ENCODE measurements at regions not wholly inside any gene's neighbourhood (a gene's known extent, or its start where the extent isn't known, plus 50 kb on each side); places are given as distances from the start of the nearest gene placed in this dataset.

GRCh38 chr16:59593194-59593661 lies 859.1 kb upstream of the GOT2 start:
- Histone ChIP-seq H3K4me1 (ENCODE audit: control insufficient read depth, low read length) (0 out of 2 replicates have a peak, but pooled peaks cover 6% of the 10 kb centered on the region), H3K27ac (ENCODE audit: low read depth, low read length) (no peak overlapping the region)

GRCh38 chr16:59591480-59591879 lies 857.4 kb upstream of the GOT2 start:
- TF ChIP-seq CTCF (IDR thresholded peaks at IDR 0.05; ENCODE audit: low read depth, low read length, poor library complexity, severe bottlenecking) (no peak), EZH2phosphoT487 (IDR thresholded peaks at IDR 0.05; ENCODE audit: borderline replicate concordance, low read length) (no peak)
- no peaks in the 10 kb centered on the region for H3K79me2 ChIP-seq (ENCODE audit: control insufficient read depth, low read length)

More at GRCh38 chr16:59593194-59593661, 859.1 kb upstream of the GOT2 start:
- Histone ChIP-seq H3K9me3 (ENCODE audit: control insufficient read depth, insufficient read depth, low read length) (no peaks in the 10 kb centered on the region), H3K4me2 (ENCODE audit: low read length) (no peak overlapping the region), H3K36me3 (ENCODE audit: control insufficient read depth, low read length) (no peaks in the 10 kb centered on the region), H3K79me2 (ENCODE audit: control insufficient read depth, low read length) (no peaks in the 10 kb centered on the region), H4K20me1 (ENCODE audit: control insufficient read depth, insufficient read depth, low read depth, low read length) (no peaks in the 10 kb centered on the region), H3K9me2 (replicated peaks; ENCODE audit: control insufficient read depth, low read length) (no peaks in the 10 kb centered on the region), H3F3A (ENCODE audit: control insufficient read depth, insufficient read depth) (no peaks in the 10 kb centered on the region), H3K27me3 (ENCODE audit: control insufficient read depth, low read length) (no peaks in the 10 kb centered on the region), H3K4me3 (ENCODE audit: low read length) (no peak overlapping the region)
- TF ChIP-seq CTCF (IDR thresholded peaks at IDR 0.05; ENCODE audit: low read depth, low read length, poor library complexity, severe bottlenecking) (no peak), EZH2phosphoT487 (IDR thresholded peaks at IDR 0.05; ENCODE audit: borderline replicate concordance, low read length) (no peak)

GRCh38 chr16:59590845-59591244 lies 856.7 kb upstream of the GOT2 start:
- H3K79me2 ChIP-seq (ENCODE audit: control insufficient read depth, low read length) = no peaks in the 10 kb centered on the region
- H4K20me1 ChIP-seq (ENCODE audit: control insufficient read depth, insufficient read depth, low read depth, low read length) = no peaks in the 10 kb centered on the region
- no peak overlapping the region for H3K4me2 ChIP-seq (ENCODE audit: low read length)
- no peaks in the 10 kb centered on the region for H3K36me3 ChIP-seq (ENCODE audit: control insufficient read depth, low read length)
- TF ChIP-seq EZH2phosphoT487 (IDR thresholded peaks at IDR 0.05; ENCODE audit: borderline replicate concordance, low read length) (no peak), CTCF (IDR thresholded peaks at IDR 0.05; ENCODE audit: low read depth, low read length, poor library complexity, severe bottlenecking) (no peak)
- no peak overlapping the region for H3K27ac ChIP-seq (ENCODE audit: low read depth, low read length)
- H3K27me3 ChIP-seq (ENCODE audit: control insufficient read depth, low read length) = no peaks in the 10 kb centered on the region
- H3K4me1 ChIP-seq (ENCODE audit: control insufficient read depth, low read length) = 0 out of 2 replicates have a peak, but pooled peaks cover 6% of the 10 kb centered on the region
- H3F3A ChIP-seq (ENCODE audit: control insufficient read depth, insufficient read depth) = no peaks in the 10 kb centered on the region
- no peaks in the 10 kb centered on the region for H3K9me2 ChIP-seq (replicated peaks; ENCODE audit: control insufficient read depth, low read length)
- no peaks in the 10 kb centered on the region for H3K9me3 ChIP-seq (ENCODE audit: control insufficient read depth, insufficient read depth, low read length)
- H3K4me3 ChIP-seq (ENCODE audit: low read length) = no peak overlapping the region

More at GRCh38 chr16:59591480-59591879, 857.4 kb upstream of the GOT2 start:
- no peaks in the 10 kb centered on the region for H3K9me3 ChIP-seq (ENCODE audit: control insufficient read depth, insufficient read depth, low read length)
- H3K9me2 ChIP-seq (replicated peaks; ENCODE audit: control insufficient read depth, low read length) = no peaks in the 10 kb centered on the region
- H3K4me2 ChIP-seq (ENCODE audit: low read length) = no peak overlapping the region
- H3K36me3 ChIP-seq (ENCODE audit: control insufficient read depth, low read length) = no peaks in the 10 kb centered on the region
- H3K4me3 ChIP-seq (ENCODE audit: low read length) = no peak overlapping the region
- no peaks in the 10 kb centered on the region for H4K20me1 ChIP-seq (ENCODE audit: control insufficient read depth, insufficient read depth, low read depth, low read length)
- H3K27me3 ChIP-seq (ENCODE audit: control insufficient read depth, low read length) = no peaks in the 10 kb centered on the region
- H3K4me1 ChIP-seq (ENCODE audit: control insufficient read depth, low read length) = 0 out of 2 replicates have a peak, but pooled peaks cover 6% of the 10 kb centered on the region
- H3K27ac ChIP-seq (ENCODE audit: low read depth, low read length) = no peak overlapping the region
- no peaks in the 10 kb centered on the region for H3F3A ChIP-seq (ENCODE audit: control insufficient read depth, insufficient read depth)

Data from DOHH2 (cell line).